Urinary bladder (tissue), 3 donors: ENCODE measurements at regions not wholly inside any gene's neighbourhood (a gene's known extent, or its start where the extent isn't known, plus 50 kb on each side); places are given as distances from the start of the nearest gene placed in this dataset.

Experiments
- DNase-seq: peaks from one replicate; pipeline ENCODE4 v3.0.0-alpha.2; 2015; ENCODE audit errors: extremely low spot score
- H3K27ac ChIP-seq: one replicate; pipeline ENCODE4 v1.5.1; 2013; ENCODE audit warnings: low read depth, mild to moderate bottlenecking, moderate library complexity
- H3K36me3 ChIP-seq: one replicate; pipeline ENCODE4 v1.6.1; 2013; ENCODE audit warnings: mild to moderate bottlenecking, moderate library complexity; ENCODE audit not compliant: insufficient read depth
- H3K4me1 ChIP-seq: one replicate; pipeline ENCODE4 v1.6.1; 2013; ENCODE audit warnings: mild to moderate bottlenecking, moderate library complexity; ENCODE audit not compliant: insufficient read depth
- H3K4me3 ChIP-seq: one replicate; pipeline ENCODE4 v1.5.1; 2013; ENCODE audit warnings: low read depth, low read length
- WGBS: extraction: QIAGEN DNeasy Blood & Tissue Kit; methylation state at CpG from one replicate; pipeline ENCODE4 v1.1.7; 2013; 5-methylcytosine and 5-hydroxymethylcytosine counted together
- donor health status: healthy with polysubstance abuse.
- donor health status: healthy.

DNA sequence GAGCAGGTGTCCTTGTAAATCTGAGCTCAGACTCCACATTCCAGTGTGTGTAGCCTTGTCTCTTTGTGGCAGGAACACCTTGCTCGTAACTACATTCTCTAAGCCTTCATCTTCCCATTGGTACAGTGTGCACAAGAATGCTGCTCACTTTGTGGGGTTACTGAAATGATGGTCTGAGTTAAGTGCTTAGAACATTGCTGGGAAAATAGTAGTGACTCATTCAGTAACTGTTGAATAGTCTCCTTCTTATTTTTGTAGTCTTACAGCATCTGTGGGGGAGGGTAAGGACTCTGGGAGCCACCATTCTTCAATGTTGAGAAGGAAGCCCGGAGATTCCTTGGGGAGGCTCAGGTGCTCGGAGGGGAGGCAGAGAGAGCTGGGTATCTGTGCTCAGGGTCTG is 236.0 kb upstream of the HDAC4 start:
- no peak overlapping the region for H3K27ac ChIP-seq
- 86% methylated on average over 3 of the region's 3 CpGs for WGBS
- no peaks in the 10 kb centered on the region for H3K4me1 ChIP-seq
- no peak for DNase-seq
- H3K4me3 ChIP-seq, result no peak overlapping the region
- no peaks in the 10 kb centered on the region for H3K36me3 ChIP-seq

GRCh38 chr2:239634769-239635168 is 233.9 kb upstream of the HDAC4 start:
- no peak overlapping the region for H3K4me3 ChIP-seq
- H3K4me1 ChIP-seq, result no peaks in the 10 kb centered on the region
- H3K27ac ChIP-seq, result no peak overlapping the region
- no peaks in the 10 kb centered on the region for H3K36me3 ChIP-seq
- 91% methylated on average over 4 of the region's 4 CpGs for WGBS
- no peak for DNase-seq

DNA sequence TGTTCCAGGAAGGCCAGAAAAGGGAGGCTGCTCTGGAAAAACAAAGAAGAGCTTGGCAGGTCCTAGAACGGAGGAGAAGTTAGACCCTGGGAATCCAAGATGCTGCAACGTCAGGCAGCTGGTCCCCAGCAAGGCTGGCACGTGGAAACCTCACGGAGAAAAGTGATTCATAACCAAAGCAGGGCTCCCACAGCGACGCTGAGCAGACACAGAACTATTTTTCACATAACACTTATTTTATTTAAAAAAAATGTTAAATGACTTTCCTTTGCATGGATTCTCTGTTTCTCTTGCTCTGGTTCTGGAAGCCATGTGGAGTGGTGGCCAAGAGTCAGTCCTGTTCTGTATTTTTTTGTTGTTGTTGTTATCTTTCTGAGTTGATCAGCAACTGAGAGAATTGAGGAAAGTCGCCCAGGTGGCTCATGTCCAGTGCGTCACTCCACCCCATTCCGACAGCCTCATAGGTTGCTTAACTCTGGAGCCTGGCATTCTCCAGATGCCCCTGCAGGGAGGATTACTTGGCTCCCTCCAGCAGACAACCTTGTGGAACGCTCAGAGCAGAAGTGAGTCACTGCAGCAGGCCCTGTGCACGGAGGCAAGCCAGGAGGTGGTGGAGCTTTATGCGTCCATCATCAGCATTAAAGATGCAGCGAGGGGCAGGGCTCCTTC is 229.9 kb upstream of the HDAC4 start:
- no peaks in the 10 kb centered on the region for H3K36me3 ChIP-seq
- 46% methylated on average over 13 of the region's 13 CpGs for WGBS
- no peak for DNase-seq
- H3K4me3 ChIP-seq, result no peak overlapping the region
- no peaks in the 10 kb centered on the region for H3K4me1 ChIP-seq
- no peak overlapping the region for H3K27ac ChIP-seq

GRCh38 chr2:239629926-239630617 is 229.3 kb upstream of the HDAC4 start:
- no peaks in the 10 kb centered on the region for H3K4me1 ChIP-seq
- H3K4me3 ChIP-seq, result no peak overlapping the region
- H3K27ac ChIP-seq, result no peak overlapping the region
- WGBS, result 85% methylated on average over 7 of the region's 7 CpGs
- no peaks in the 10 kb centered on the region for H3K36me3 ChIP-seq
- DNase-seq, result no peak

DNA sequence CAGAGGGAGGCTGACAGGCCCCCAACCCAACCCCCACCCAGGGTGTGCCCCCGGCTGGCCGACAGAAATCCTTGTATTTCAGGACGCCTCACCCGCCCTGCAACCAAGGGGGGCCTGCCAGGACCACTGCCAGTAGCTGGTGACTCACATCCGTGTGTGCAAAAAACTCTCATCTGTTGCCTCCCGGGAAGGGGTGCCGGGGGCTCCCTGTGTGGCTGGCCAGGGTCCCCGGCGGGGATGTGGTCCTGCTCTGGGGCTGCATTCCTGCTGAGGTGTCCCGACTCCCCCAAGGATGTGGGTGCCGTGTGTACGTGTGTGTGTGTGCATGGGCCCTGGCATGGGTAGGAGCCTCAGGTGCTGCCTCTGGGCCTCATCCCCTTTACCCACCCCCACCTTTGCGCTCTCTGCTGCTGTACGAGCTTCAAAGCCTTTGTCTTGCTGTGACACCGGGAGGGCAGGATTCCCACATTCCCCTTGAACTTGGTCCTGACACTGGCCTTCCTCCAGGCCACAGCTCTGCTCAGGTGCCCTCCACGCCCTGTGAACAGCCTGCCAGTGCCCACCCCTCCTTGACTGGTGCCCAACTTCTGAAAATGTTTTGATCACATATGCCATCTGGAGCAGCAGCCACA is 226.3 kb upstream of the HDAC4 start:
- no peaks in the 10 kb centered on the region for H3K36me3 ChIP-seq
- no peaks in the 10 kb centered on the region for H3K4me1 ChIP-seq
- no peak overlapping the region for H3K4me3 ChIP-seq
- H3K27ac ChIP-seq, result no peak overlapping the region
- WGBS, result 71% methylated on average over 16 of the region's 16 CpGs
- DNase-seq, result no peak

GRCh38 chr2:239625971-239626734 is 225.3 kb upstream of the HDAC4 start:
- no peak overlapping the region for H3K27ac ChIP-seq
- no peak overlapping the region for H3K4me3 ChIP-seq
- H3K36me3 ChIP-seq, result no peaks in the 10 kb centered on the region
- DNase-seq, result no peak
- WGBS, result 90% methylated on average over 8 of the region's 8 CpGs
- H3K4me1 ChIP-seq, result no peaks in the 10 kb centered on the region

GRCh38 chr2:239625156-239625845 is 224.5 kb upstream of the HDAC4 start:
- Histone ChIP-seq H3K4me3 (no peak overlapping the region), H3K27ac (no peak overlapping the region), H3K36me3 (no peaks in the 10 kb centered on the region), H3K4me1 (no peaks in the 10 kb centered on the region)
- no peak for DNase-seq
- 94% methylated on average over 17 of the region's 17 CpGs for WGBS

GRCh38 chr2:239621611-239622010 is 220.8 kb upstream of the HDAC4 start:
- no peak for DNase-seq
- no peak overlapping the region for H3K4me3 ChIP-seq
- no peaks in the 10 kb centered on the region for H3K4me1 ChIP-seq
- H3K36me3 ChIP-seq, result no peaks in the 10 kb centered on the region
- no peak overlapping the region for H3K27ac ChIP-seq
- 97% methylated on average over 8 of the region's 8 CpGs for WGBS

GRCh38 chr2:239619369-239619768 is 218.5 kb upstream of the HDAC4 start:
- Histone ChIP-seq H3K27ac (no peak overlapping the region), H3K36me3 (no peaks in the 10 kb centered on the region), H3K4me3 (no peak overlapping the region), H3K4me1 (no peaks in the 10 kb centered on the region)
- no peak for DNase-seq
- WGBS, result 86% methylated on average over 1 of the region's 1 CpG

DNA sequence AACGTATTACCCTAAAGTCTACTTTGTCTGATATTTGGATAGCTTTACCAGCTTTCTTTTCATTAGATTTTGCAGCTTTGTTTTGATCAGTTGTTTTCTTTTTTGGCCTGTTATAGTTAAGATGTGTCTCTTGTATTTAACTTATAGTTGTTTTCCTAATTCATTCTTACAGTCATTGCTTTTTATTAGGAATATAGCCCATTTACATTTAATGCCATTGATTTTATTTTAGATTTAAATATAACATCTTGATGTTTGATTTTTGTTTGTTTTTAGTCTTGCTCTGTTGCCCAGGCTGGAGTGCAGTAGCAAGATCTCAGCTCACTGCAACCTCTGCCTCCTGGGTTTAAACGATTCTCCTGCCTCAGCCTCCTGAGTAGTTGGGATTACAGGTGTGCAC is 215.9 kb upstream of the HDAC4 start:
- 90% methylated on average over 2 of the region's 2 CpGs for WGBS
- no peak for DNase-seq
- no peak overlapping the region for H3K4me3 ChIP-seq
- H3K36me3 ChIP-seq, result no peaks in the 10 kb centered on the region
- H3K4me1 ChIP-seq, result no peaks in the 10 kb centered on the region
- H3K27ac ChIP-seq, result no peak overlapping the region

- Histone ChIP-seq H3K36me3 (no peaks in the 10 kb centered on the region), H3K4me1 (no peaks in the 10 kb centered on the region), H3K27ac (no peak overlapping the region), H3K4me3 (no peak overlapping the region)
- WGBS, result 80% methylated on average over 11 of the region's 11 CpGs
- DNase-seq, result no peak
These were observed 211.3 kb upstream of the HDAC4 start for GRCh38 chr2:239612133-239612532.

DNA sequence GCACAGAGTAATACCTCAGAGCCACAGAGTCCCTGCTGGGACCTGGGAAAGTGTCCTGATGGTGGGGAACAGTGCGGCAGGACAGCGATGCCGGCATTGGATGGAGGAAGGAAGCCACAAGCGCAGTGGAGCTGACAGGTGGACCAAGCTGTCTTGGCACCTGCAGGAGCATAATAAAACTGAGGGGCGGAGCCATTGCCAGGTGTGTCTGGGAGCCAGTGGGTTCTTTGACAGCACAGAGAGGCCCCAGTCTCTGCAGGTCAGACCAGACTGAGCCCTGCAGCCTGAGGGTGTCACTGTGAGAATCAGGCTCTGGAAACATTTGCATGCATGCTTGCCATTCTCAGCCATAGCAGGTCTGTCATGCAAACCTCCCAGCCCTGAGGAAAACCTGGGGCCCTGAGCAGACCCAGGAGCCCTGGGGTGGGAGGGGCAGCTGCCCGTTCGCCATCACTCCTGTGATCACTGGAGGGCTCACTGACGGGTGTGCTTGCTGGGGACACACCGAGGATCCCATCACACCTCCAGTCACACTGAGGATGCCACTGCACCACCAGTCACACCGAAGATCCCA is 210.5 kb upstream of the HDAC4 start:
- no peak for DNase-seq
- Histone ChIP-seq H3K4me1 (no peaks in the 10 kb centered on the region), H3K27ac (no peak overlapping the region), H3K4me3 (no peak overlapping the region), H3K36me3 (no peaks in the 10 kb centered on the region)
- 91% methylated on average over 10 of the region's 10 CpGs for WGBS
